ENCODE measurements at regions not wholly inside any gene's neighbourhood (a gene's known extent, or its start where the extent isn't known, plus 50 kb on each side); places are given as distances from the start of the nearest gene placed in this dataset.

GRCh38 chr12:60162988-60163720 is 567.3 kb downstream of the SLC16A7 start:
- Histone ChIP-seq H3K4me1 (ENCODE audit: low read length) (no peaks in the 10 kb centered on the region), H3K27ac (ENCODE audit: low read length) (no peak overlapping the region), H3K9ac (ENCODE audit: low read length) (no peak overlapping the region), H3K36me3 (replicated peaks; ENCODE audit: low read depth, low read length) (no peaks in the 10 kb centered on the region), H3K4me3 (ENCODE audit: low read length) (no peak overlapping the region), H3K79me2 (ENCODE audit: low read length) (no peaks in the 10 kb centered on the region), H4K20me1 (ENCODE audit: insufficient read depth, low read length) (no peaks in the 10 kb centered on the region), H3K4me2 (ENCODE audit: low read length) (no peak overlapping the region), H3K9me3 (ENCODE audit: insufficient read depth, low read length) (no peaks in the 10 kb centered on the region), H3K27me3 (ENCODE audit: low read depth, low read length) (no peaks in the 10 kb centered on the region), H2AFZ (ENCODE audit: low read depth, low read length) (no peak overlapping the region)
- TF ChIP-seq, protein P1, sequence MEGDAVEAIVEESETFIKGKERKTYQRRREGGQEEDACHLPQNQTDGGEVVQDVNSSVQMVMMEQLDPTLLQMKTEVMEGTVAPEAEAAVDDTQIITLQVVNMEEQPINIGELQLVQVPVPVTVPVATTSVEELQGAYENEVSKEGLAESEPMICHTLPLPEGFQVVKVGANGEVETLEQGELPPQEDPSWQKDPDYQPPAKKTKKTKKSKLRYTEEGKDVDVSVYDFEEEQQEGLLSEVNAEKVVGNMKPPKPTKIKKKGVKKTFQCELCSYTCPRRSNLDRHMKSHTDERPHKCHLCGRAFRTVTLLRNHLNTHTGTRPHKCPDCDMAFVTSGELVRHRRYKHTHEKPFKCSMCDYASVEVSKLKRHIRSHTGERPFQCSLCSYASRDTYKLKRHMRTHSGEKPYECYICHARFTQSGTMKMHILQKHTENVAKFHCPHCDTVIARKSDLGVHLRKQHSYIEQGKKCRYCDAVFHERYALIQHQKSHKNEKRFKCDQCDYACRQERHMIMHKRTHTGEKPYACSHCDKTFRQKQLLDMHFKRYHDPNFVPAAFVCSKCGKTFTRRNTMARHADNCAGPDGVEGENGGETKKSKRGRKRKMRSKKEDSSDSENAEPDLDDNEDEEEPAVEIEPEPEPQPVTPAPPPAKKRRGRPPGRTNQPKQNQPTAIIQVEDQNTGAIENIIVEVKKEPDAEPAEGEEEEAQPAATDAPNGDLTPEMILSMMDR (IDR thresholded peaks at IDR 0.05; ENCODE audit: low read depth, low read length): no peak
- TF ChIP-seq EZH2phosphoT487 (IDR thresholded peaks at IDR 0.05; ENCODE audit: low read depth): no peak

GRCh38 chr12:60165781-60166180 is 570.0 kb downstream of the SLC16A7 start:
- Histone ChIP-seq H3K9me3 (ENCODE audit: insufficient read depth, low read length) (no peaks in the 10 kb centered on the region), H3K79me2 (ENCODE audit: low read length) (no peaks in the 10 kb centered on the region), H3K36me3 (replicated peaks; ENCODE audit: low read depth, low read length) (no peaks in the 10 kb centered on the region), H2AFZ (ENCODE audit: low read depth, low read length) (no peak overlapping the region), H3K4me2 (ENCODE audit: low read length) (no peak overlapping the region), H4K20me1 (ENCODE audit: insufficient read depth, low read length) (no peaks in the 10 kb centered on the region), H3K9ac (ENCODE audit: low read length) (no peak overlapping the region), H3K27me3 (ENCODE audit: low read depth, low read length) (no peaks in the 10 kb centered on the region), H3K27ac (ENCODE audit: low read length) (no peak overlapping the region), H3K4me3 (ENCODE audit: low read length) (no peak overlapping the region), H3K4me1 (ENCODE audit: low read length) (no peaks in the 10 kb centered on the region)
- TF ChIP-seq, protein P1 (IDR thresholded peaks at IDR 0.05; ENCODE audit: low read depth, low read length): no peak
- TF ChIP-seq EZH2phosphoT487 (IDR thresholded peaks at IDR 0.05; ENCODE audit: low read depth): no peak

DNA sequence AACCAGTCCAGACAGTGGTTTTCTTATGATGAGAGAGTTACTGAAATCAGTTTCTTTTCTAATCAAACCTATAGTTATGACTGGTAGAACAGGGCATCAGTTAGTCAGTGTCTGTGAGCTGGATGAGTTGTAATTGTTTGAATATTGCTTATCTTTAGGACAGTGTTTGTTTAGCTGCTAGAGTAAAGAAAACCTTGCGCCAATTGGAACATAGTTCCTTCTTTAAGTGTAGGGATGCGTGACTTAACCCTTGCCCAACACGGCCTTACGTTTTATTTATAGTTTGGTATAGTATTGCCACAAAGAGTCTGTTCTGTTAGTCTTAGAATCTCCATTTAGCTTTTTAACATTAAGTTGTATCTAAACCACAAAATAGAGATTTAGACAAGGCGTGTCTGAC is 572.6 kb downstream of the SLC16A7 start:
- Histone ChIP-seq H2AFZ (ENCODE audit: low read depth, low read length) (no peak overlapping the region), H3K9me3 (ENCODE audit: insufficient read depth, low read length) (no peaks in the 10 kb centered on the region), H3K4me1 (ENCODE audit: low read length) (no peaks in the 10 kb centered on the region), H3K27ac (ENCODE audit: low read length) (no peak overlapping the region), H3K27me3 (ENCODE audit: low read depth, low read length) (no peaks in the 10 kb centered on the region), H3K79me2 (ENCODE audit: low read length) (no peaks in the 10 kb centered on the region), H3K36me3 (replicated peaks; ENCODE audit: low read depth, low read length) (no peaks in the 10 kb centered on the region), H3K4me3 (ENCODE audit: low read length) (no peak overlapping the region), H3K9ac (ENCODE audit: low read length) (no peak overlapping the region), H3K4me2 (ENCODE audit: low read length) (no peak overlapping the region), H4K20me1 (ENCODE audit: insufficient read depth, low read length) (no peaks in the 10 kb centered on the region)
- TF ChIP-seq, protein P1 (IDR thresholded peaks at IDR 0.05; ENCODE audit: low read depth, low read length): no peak
- no peak for TF ChIP-seq EZH2phosphoT487 (IDR thresholded peaks at IDR 0.05; ENCODE audit: low read depth)

DNA sequence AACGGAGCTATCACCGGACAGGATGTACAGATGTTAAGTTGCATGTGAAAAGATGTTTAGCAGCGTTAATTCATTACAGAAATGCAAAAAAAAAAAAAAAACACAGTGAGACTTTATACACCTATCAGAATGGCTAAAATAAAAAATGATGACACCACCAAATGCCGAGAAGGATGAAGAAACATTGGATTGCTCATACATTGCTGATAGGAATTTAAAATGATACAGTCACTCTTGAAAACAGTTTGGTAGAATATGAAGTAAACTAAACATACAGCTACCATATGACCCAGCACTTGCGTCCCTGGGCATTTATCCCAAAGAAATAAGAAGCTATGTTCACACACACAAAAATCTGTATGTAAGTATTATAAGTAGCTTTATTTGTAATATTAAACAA is 574.1 kb downstream of the SLC16A7 start:
- no peaks in the 10 kb centered on the region for H3K79me2 ChIP-seq (ENCODE audit: low read length)
- H4K20me1 ChIP-seq (ENCODE audit: insufficient read depth, low read length): no peaks in the 10 kb centered on the region
- H3K9me3 ChIP-seq (ENCODE audit: insufficient read depth, low read length): no peaks in the 10 kb centered on the region
- TF ChIP-seq, protein P1 (IDR thresholded peaks at IDR 0.05; ENCODE audit: low read depth, low read length): no peak
- no peak for TF ChIP-seq EZH2phosphoT487 (IDR thresholded peaks at IDR 0.05; ENCODE audit: low read depth)
- no peak overlapping the region for H3K4me2 ChIP-seq (ENCODE audit: low read length)
- H3K36me3 ChIP-seq (replicated peaks; ENCODE audit: low read depth, low read length): no peaks in the 10 kb centered on the region
- no peak overlapping the region for H3K27ac ChIP-seq (ENCODE audit: low read length)
- no peaks in the 10 kb centered on the region for H3K4me1 ChIP-seq (ENCODE audit: low read length)
- no peak overlapping the region for H2AFZ ChIP-seq (ENCODE audit: low read depth, low read length)
- H3K27me3 ChIP-seq (ENCODE audit: low read depth, low read length): no peaks in the 10 kb centered on the region
- no peak overlapping the region for H3K9ac ChIP-seq (ENCODE audit: low read length)
- H3K4me3 ChIP-seq (ENCODE audit: low read length): no peak overlapping the region

Data from OCI-LY3 (cell line).